ENCODE measurements at regions not wholly inside any gene's neighbourhood (a gene's known extent, or its start where the extent isn't known, plus 50 kb on each side); places are given as distances from the start of the nearest gene placed in this dataset.

DNA sequence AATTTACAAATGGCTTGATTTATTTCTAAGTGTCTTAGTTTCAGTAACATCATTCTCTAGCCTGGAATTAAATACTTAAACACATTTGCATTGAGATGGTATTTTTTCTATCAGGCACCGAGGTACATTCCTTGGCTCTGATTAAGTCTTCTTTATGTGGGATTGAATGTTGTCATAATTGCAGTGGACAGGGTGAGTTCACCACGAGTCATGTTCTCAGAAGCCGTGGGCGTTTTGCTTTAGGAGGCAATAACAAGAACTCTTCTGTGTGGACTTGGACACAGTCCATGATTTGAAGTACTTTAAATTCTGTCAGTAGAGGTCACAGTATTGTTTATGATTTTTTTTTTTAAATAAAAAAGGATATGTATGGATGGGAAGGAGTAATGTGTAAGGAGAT lies 57.1 kb upstream of the EFHC2 start:
- TF ChIP-seq, protein P1, sequence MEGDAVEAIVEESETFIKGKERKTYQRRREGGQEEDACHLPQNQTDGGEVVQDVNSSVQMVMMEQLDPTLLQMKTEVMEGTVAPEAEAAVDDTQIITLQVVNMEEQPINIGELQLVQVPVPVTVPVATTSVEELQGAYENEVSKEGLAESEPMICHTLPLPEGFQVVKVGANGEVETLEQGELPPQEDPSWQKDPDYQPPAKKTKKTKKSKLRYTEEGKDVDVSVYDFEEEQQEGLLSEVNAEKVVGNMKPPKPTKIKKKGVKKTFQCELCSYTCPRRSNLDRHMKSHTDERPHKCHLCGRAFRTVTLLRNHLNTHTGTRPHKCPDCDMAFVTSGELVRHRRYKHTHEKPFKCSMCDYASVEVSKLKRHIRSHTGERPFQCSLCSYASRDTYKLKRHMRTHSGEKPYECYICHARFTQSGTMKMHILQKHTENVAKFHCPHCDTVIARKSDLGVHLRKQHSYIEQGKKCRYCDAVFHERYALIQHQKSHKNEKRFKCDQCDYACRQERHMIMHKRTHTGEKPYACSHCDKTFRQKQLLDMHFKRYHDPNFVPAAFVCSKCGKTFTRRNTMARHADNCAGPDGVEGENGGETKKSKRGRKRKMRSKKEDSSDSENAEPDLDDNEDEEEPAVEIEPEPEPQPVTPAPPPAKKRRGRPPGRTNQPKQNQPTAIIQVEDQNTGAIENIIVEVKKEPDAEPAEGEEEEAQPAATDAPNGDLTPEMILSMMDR (conservative IDR thresholded peaks at IDR 0.05 in 1 of 2, IDR thresholded peaks at IDR 0.05 in 1 of 2; ENCODE audit: extremely low read depth in 1 of 2, insufficient read depth in 1 of 2, low read depth in 1 of 2, low read length in 2 of 2), result no peak
- TF ChIP-seq EZH2 (IDR thresholded peaks at IDR 0.05; ENCODE audit: borderline replicate concordance, low read length), result no peak
